ACC112 (cell line): ENCODE measurements at regions not wholly inside any gene's neighbourhood (a gene's known extent, or its start where the extent isn't known, plus 50 kb on each side); places are given as distances from the start of the nearest gene placed in this dataset.

ENCODE experiments used
- H2AFZ ChIP-seq: fragments of 200-600 bp; sonication (generic); one replicate; pipeline ENCODE4 v1.6.0; 2017; ENCODE audit warnings: antibody characterized with exemption, low read length; ENCODE audit not compliant: unreplicated experiment
- H3K27ac ChIP-seq: fragments of 200-600 bp; sonication (generic); 2 replicates; pipeline ENCODE4 v1.5.1; 2014; ENCODE audit warnings: low read depth, mild to moderate bottlenecking, antibody characterized with exemption, low read length, moderate library complexity
- H3K27me3 ChIP-seq: fragments of 200-600 bp; sonication (generic); 2 replicates; pipeline ENCODE4 v1.6.1; 2014; ENCODE audit warnings: mild to moderate bottlenecking, antibody characterized with exemption, low read length, moderate library complexity, mixed read lengths; ENCODE audit not compliant: insufficient read depth
- H3K36me3 ChIP-seq: fragments of 200-600 bp; sonication (generic); 2 replicates; pipeline ENCODE4 v1.6.1; 2016; ENCODE audit warnings: mild to moderate bottlenecking, antibody characterized with exemption, low read length, moderate library complexity, mixed read lengths; ENCODE audit not compliant: insufficient read depth
- H3K4me1 ChIP-seq: fragments of 200-600 bp; sonication (generic); one replicate; pipeline ENCODE4 v1.6.1; 2016; ENCODE audit warnings: low read length, mixed read lengths; ENCODE audit not compliant: insufficient read depth, unreplicated experiment, control insufficient read depth
- H3K4me3 ChIP-seq: fragments of 200-600 bp; sonication (generic); 2 replicates; pipeline ENCODE4 v1.5.1; 2014; ENCODE audit warnings: mild to moderate bottlenecking, low read depth, low read length
- H3K79me2 ChIP-seq: fragments of 200-600 bp; sonication (generic); one replicate; pipeline ENCODE4 v1.6.0; 2016; ENCODE audit warnings: low read length; ENCODE audit not compliant: control insufficient read depth, unreplicated experiment, insufficient read depth

DNA sequence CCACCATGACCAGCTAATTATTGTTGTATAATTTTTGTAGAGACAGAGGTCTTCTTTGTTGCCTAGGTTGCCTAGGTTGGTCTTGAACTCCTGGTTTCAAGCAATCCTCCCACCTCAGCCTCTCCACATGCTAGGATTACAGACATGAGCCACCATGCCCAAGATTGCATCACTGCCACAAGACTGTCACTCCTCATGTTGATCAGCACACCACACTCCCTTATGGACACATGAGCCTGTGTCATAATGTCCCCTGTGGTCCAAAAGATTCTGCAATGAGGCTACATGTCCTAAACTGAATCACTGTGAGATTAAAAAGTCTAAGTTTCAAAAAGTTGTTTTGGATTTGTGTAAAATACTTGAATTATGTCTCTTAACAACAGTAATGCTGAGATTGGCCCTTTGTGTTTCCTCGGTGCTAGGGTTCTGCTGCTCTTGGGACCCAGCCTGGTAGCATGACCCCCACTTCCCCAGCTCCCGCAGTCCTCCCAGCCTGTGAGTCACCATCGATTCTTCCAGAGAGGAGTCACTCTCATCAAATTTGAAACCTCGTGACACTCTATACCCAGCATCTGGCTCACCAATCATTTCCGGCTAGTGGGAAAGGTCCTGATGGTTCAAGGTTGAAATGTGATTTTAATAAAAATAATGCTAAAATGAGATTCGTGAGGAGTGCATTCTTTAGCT is 890.9 kb downstream of the VRK1 start:
- Histone ChIP-seq H2AFZ (no peak overlapping the region), H3K4me3 (no peak overlapping the region), H3K36me3 (no peaks in the 10 kb centered on the region), H3K27me3 (no peaks in the 10 kb centered on the region), H3K79me2 (no peaks in the 10 kb centered on the region), H3K4me1 (no peaks in the 10 kb centered on the region), H3K27ac (no peak overlapping the region)

DNA sequence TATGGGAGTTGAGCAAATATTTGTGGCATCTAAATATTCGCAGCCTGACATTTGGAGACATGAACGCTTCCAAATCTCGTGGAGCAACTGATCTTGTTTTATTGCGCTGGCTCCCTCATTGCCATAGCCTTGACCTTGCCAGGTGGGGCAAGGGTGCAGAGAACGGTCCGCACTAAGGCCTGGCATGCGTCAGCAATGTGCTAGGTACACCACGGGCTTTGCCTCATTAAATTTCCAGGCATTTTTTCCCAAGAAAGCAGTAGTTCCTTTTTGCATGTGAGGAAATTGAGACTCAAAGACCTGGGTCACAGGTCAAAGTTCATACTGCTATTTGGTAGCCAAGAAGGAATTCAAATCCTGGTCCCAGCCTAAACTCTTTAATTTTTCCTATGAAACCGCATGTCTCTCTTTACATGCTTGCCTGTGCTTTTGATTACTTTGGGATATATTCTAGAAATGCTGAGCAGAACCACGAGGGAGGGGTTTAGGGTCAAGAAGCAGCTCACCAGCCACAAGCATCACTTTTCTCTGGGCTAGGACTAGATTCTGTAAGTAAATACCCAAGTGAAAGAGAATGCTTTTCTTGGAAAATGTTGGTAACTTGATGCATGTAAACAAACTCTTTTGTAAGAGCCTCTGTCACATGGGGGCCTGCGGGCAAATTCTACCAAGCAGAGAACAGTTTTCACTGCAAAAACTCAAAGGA is 891.6 kb downstream of the VRK1 start:
- Histone ChIP-seq H2AFZ (no peak overlapping the region), H3K27me3 (no peaks in the 10 kb centered on the region), H3K4me1 (no peaks in the 10 kb centered on the region), H3K4me3 (no peak overlapping the region), H3K27ac (no peak overlapping the region), H3K36me3 (no peaks in the 10 kb centered on the region), H3K79me2 (no peaks in the 10 kb centered on the region)

DNA sequence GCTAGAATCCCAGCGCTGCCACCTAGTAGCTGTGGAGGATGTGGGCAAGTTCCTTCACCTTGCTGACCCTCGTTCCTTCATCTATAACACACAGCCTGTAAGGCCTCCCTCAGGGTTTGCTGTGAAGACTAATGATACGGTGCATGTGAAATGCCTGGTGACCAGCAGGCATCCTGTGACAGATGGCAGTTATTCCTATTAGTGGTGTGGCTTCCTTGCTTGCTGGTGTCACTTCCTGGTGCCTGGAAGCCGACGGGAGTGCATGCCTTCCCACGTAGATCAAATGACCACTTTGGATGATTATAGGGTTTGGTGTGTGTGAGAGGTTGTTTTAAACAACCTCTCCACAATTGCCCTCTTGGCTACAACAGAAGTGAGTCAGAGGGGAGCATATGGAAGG is 894.9 kb downstream of the VRK1 start:
- Histone ChIP-seq H3K27me3 (no peaks in the 10 kb centered on the region), H3K79me2 (no peaks in the 10 kb centered on the region), H3K4me1 (no peaks in the 10 kb centered on the region), H2AFZ (no peak overlapping the region), H3K27ac (no peak overlapping the region), H3K4me3 (no peak overlapping the region), H3K36me3 (no peaks in the 10 kb centered on the region)

GRCh38 chr14:97695456-97695981 is 898.3 kb downstream of the VRK1 start:
- H2AFZ ChIP-seq = no peak overlapping the region
- no peaks in the 10 kb centered on the region for H3K27me3 ChIP-seq
- no peaks in the 10 kb centered on the region for H3K79me2 ChIP-seq
- H3K4me1 ChIP-seq = no peaks in the 10 kb centered on the region
- no peaks in the 10 kb centered on the region for H3K36me3 ChIP-seq
- no peak overlapping the region for H3K4me3 ChIP-seq
- no peak overlapping the region for H3K27ac ChIP-seq

DNA sequence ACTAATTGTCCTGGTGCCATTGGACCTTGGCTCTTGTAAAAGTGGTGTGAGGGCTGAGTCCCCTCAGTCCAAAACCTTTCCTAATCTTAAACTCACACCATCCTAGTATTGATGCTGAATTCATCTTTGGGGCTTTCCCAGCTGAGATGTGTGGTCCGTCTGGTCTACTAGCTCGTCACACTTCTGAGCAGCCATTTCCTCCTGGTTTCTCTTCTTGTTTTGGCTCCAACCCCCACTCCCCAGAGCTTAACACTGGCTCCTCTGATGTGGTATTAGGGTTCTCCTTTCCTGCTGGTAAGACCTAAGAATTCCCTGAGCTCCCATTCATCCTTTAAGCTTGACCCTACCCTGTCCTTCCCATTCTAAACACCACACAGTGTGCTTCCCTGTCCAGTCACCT is 900.6 kb downstream of the VRK1 start:
- no peaks in the 10 kb centered on the region for H3K4me1 ChIP-seq
- no peak overlapping the region for H3K27ac ChIP-seq
- no peak overlapping the region for H2AFZ ChIP-seq
- H3K4me3 ChIP-seq = no peak overlapping the region
- no peaks in the 10 kb centered on the region for H3K79me2 ChIP-seq
- H3K27me3 ChIP-seq = no peaks in the 10 kb centered on the region
- H3K36me3 ChIP-seq = no peaks in the 10 kb centered on the region

GRCh38 chr14:97699026-97699425 is 901.8 kb downstream of the VRK1 start:
- Histone ChIP-seq H3K36me3 (no peaks in the 10 kb centered on the region), H2AFZ (no peak overlapping the region)

DNA sequence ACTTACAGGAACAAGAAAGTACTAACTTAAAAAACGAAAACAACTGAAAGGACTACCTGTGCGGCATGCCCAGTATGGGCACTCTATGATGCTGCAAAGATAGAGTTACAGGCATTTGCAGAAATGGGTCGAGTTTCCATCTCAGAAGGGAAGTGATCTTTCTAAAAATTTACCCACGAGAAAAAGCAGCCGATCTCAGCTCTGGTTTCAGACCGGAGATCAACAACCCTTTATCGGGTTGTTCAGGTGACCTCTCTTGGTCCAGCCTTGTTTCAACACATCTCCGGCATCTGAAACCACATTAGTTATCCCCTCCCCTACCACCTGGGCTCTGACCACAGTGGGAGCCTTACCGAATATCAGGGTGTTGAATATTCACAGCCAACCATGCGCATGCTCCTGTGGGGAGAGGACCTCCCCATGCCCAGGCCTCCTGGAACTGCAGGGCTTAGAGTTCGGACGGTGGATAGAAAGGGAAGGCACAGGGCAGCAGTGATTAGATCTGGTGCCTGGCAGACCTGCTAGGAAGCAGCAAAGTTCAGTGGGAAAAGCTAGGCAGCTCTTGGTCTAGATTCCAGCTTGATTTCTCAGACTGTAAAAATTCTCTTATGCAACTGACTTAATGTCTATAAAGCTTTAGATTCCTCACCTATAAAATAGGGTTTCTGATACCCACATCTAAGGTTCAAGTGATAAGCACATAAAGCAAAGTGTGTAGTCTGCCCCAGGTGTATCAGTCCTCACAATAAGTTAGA is 906.0 kb downstream of the VRK1 start:
- no peaks in the 10 kb centered on the region for H3K4me1 ChIP-seq
- H3K79me2 ChIP-seq = no peaks in the 10 kb centered on the region
- H3K27ac ChIP-seq = no peak overlapping the region
- H3K36me3 ChIP-seq = no peaks in the 10 kb centered on the region
- H3K27me3 ChIP-seq = no peaks in the 10 kb centered on the region
- no peak overlapping the region for H2AFZ ChIP-seq
- H3K4me3 ChIP-seq = no peak overlapping the region

More at GRCh38 chr14:97699026-97699425, 901.8 kb downstream of the VRK1 start:
- H3K79me2 ChIP-seq = no peaks in the 10 kb centered on the region
- H3K27me3 ChIP-seq = no peaks in the 10 kb centered on the region
- no peaks in the 10 kb centered on the region for H3K4me1 ChIP-seq
- H3K4me3 ChIP-seq = no peak overlapping the region
- no peak overlapping the region for H3K27ac ChIP-seq

DNA sequence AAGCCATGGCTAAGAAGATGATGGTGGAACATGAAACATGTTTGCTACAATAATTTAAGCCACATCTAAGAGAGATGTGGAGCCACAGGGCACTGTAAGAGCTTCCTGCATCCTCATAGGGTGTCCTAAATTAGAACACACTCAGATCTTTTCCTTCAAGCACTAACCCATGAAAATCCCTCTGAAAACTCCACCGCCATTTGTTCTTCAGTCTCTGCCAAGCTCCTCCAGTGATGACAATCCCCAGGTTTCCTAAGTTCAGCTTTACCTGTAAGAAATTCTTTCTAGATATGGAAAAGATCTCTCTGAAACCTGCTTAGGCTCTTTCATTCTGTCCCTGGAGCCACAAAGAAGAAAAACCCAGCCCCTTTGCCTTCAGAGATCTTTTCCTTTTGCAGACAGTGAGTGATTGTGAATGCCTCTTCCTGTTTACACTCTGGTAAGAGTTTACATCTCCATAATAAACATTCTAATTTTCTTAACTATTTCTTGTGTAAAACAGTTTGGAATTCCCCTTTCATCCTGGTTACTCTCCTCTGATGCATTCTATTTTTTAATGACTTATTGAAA is 907.2 kb downstream of the VRK1 start:
- Histone ChIP-seq H3K27me3 (no peaks in the 10 kb centered on the region), H2AFZ (no peak overlapping the region), H3K4me3 (no peak overlapping the region), H3K27ac (no peak overlapping the region), H3K36me3 (no peaks in the 10 kb centered on the region), H3K79me2 (no peaks in the 10 kb centered on the region), H3K4me1 (no peaks in the 10 kb centered on the region)

- no peaks in the 10 kb centered on the region for H3K4me1 ChIP-seq
- no peak overlapping the region for H2AFZ ChIP-seq
- H3K27ac ChIP-seq = no peak overlapping the region
- H3K4me3 ChIP-seq = no peak overlapping the region
- no peaks in the 10 kb centered on the region for H3K79me2 ChIP-seq
- H3K27me3 ChIP-seq = no peaks in the 10 kb centered on the region
- H3K36me3 ChIP-seq = no peaks in the 10 kb centered on the region
Observed at GRCh38 chr14:97705107-97705506, 907.9 kb downstream of the VRK1 start.

- Histone ChIP-seq H3K27ac (no peak overlapping the region), H3K36me3 (no peaks in the 10 kb centered on the region), H2AFZ (no peak overlapping the region), H3K27me3 (no peaks in the 10 kb centered on the region), H3K79me2 (no peaks in the 10 kb centered on the region), H3K4me1 (no peaks in the 10 kb centered on the region), H3K4me3 (no peak overlapping the region)
Observed at GRCh38 chr14:97705976-97706375, 908.8 kb downstream of the VRK1 start.
